ENCODE measurements at regions not wholly inside any gene's neighbourhood (a gene's known extent, or its start where the extent isn't known, plus 50 kb on each side); places are given as distances from the start of the nearest gene placed in this dataset.
A peak's percentile ranks its signal among the peaks of the same experiment; 100 is the strongest.

DNA sequence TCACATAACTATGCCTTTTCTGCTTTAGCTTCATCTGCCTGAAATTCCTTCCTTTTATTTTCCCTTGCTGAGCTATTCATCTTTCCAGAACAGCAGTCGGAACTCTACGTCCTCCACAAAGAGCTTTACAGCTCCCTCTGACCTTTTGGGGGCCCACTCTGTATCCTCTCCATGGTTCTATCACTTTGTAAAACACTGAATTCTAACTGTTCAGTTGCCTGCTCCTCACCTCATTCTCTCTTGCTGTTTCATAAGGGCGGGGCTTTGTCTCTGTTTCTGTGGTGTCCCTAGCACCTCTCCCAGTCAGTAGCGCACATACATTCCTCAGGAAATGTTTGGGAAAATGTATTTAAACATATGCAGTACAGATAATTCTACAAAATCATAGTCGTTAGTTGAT lies 737.0 kb downstream of the RAB28 start:
- Histone ChIP-seq H3K36me3 (no peaks in the 10 kb centered on the region), H3K27me3 (no peaks in the 10 kb centered on the region), H3K4me1 (no peaks in the 10 kb centered on the region), H3K9me3 (no peaks in the 10 kb centered on the region), H3K4me3 (no peak overlapping the region), H3K27ac (no peak overlapping the region)
- intact Hi-C loops (cut with DNase I) = no loop called here
- WGBS, 2 donors = 59 to 77% methylated on average over 5 of the region's 5 CpGs
- TF ChIP-seq POLR2AphosphoS5 (IDR thresholded peaks at IDR 0.05) = no peak
- TF ChIP-seq, protein P1, sequence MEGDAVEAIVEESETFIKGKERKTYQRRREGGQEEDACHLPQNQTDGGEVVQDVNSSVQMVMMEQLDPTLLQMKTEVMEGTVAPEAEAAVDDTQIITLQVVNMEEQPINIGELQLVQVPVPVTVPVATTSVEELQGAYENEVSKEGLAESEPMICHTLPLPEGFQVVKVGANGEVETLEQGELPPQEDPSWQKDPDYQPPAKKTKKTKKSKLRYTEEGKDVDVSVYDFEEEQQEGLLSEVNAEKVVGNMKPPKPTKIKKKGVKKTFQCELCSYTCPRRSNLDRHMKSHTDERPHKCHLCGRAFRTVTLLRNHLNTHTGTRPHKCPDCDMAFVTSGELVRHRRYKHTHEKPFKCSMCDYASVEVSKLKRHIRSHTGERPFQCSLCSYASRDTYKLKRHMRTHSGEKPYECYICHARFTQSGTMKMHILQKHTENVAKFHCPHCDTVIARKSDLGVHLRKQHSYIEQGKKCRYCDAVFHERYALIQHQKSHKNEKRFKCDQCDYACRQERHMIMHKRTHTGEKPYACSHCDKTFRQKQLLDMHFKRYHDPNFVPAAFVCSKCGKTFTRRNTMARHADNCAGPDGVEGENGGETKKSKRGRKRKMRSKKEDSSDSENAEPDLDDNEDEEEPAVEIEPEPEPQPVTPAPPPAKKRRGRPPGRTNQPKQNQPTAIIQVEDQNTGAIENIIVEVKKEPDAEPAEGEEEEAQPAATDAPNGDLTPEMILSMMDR (IDR thresholded peaks at IDR 0.05) = no peak
- TF ChIP-seq POLR2A (IDR thresholded peaks at IDR 0.05) = no peak
- TF ChIP-seq EP300 (IDR thresholded peaks at IDR 0.05) = no peak
- DNase-seq = no peak

DNA sequence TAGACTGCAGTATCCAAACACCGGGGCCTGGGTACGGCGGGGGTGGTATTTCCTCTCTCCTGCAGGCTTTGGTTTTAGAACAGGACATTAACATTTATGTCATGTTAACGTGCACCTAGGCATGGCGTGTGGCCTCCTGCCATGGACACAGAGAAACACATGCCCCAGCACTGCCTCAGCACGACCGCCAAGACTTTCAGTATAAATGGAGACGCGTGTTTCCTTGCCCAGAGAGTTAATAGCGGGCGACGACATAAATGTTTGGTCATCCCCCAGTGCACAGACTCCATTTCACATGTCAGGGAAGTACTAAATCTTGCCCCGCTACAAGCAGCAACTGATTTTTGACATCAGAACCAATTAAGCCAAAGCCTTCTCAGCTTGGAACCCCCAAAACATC lies 737.9 kb downstream of the RAB28 start:
- Histone ChIP-seq H3K36me3 (no peaks in the 10 kb centered on the region), H3K27me3 (no peaks in the 10 kb centered on the region), H3K4me1 (no peaks in the 10 kb centered on the region), H3K27ac (no peak overlapping the region), H3K4me3 (no peak overlapping the region), H3K9me3 (no peaks in the 10 kb centered on the region)
- WGBS, 2 donors = 86 to 90% methylated on average over 13 of the region's 13 CpGs
- no peak for DNase-seq
- intact Hi-C loops (cut with DNase I) = no loop called here
- no peak for TF ChIP-seq POLR2A (IDR thresholded peaks at IDR 0.05)
- no peak for TF ChIP-seq EP300 (IDR thresholded peaks at IDR 0.05)
- TF ChIP-seq, protein P1 (IDR thresholded peaks at IDR 0.05) = no peak
- TF ChIP-seq POLR2AphosphoS5 (IDR thresholded peaks at IDR 0.05) = no peak

DNA sequence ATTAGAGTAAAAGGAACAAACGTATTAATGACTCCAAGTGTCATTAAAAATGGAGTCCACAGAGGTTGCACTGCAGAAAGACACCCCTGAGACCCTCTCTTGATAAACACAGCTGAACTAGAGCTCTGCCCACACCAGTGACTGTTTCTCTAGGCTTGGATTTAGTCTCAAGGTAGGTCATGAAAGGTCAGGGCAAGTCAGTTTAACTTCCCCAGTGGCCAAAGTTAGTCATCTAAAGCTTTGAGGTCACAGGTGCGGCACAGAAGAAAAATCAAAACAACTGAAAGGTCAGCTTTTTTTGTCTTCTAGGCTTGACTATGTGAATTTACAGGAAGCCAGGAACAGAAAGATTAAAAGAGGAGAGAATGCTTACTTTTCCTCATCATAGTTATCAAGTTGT lies 749.6 kb downstream of the RAB28 start:
- TF ChIP-seq EP300 (IDR thresholded peaks at IDR 0.05) (no peak), POLR2AphosphoS5 (IDR thresholded peaks at IDR 0.05) (no peak), POLR2A (IDR thresholded peaks at IDR 0.05) (no peak)
- TF ChIP-seq, protein P1 (IDR thresholded peaks at IDR 0.05) = no peak
- Histone ChIP-seq H3K27ac (no peak overlapping the region), H3K4me1 (no peaks in the 10 kb centered on the region), H3K27me3 (no peaks in the 10 kb centered on the region), H3K36me3 (no peaks in the 10 kb centered on the region), H3K4me3 (no peak overlapping the region), H3K9me3 (no peaks in the 10 kb centered on the region)
- 40 to 61% methylated on average over 2 of the region's 2 CpGs for WGBS, 2 donors
- DNase-seq = no peak
- intact Hi-C loops (cut with DNase I) = no loop called here

DNA sequence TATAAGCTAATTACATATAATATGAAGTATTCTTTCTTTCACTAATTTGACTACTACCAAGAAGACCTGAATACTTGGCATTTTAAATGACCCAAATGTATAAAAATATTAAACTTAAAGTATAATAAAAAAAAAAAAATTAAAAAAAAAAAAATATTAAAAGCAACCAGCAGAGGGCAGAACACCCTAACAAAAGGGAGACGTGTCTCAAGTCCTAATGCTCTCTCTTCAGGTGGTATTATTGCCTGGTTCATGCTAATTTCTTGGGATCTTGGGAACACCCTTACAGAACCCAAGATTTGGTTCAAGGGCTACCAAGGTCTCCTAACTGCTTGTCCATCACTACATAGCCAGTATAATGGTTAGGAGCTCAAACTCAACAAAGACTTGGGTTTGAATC lies 754.8 kb downstream of the RAB28 start:
- Histone ChIP-seq H3K27ac (no peak overlapping the region), H3K4me1 (no peaks in the 10 kb centered on the region), H3K36me3 (no peaks in the 10 kb centered on the region), H3K27me3 (no peaks in the 10 kb centered on the region), H3K4me3 (no peak overlapping the region), H3K9me3 (no peaks in the 10 kb centered on the region)
- TF ChIP-seq, protein P1 (IDR thresholded peaks at IDR 0.05) = peak in 1 of 4 experiments; percentile 43
- no peak for TF ChIP-seq EP300 (IDR thresholded peaks at IDR 0.05)
- DNase-seq = no peak
- whole genome bisulfite sequencing, 2 donors = 0% methylated on average over 1 of the region's 1 CpG
- intact Hi-C loops (cut with DNase I) = loop anchor here (2.0 kb wide), 1 partner anchor 819 kb away; no protein-coding TSS in a partner anchor

DNA sequence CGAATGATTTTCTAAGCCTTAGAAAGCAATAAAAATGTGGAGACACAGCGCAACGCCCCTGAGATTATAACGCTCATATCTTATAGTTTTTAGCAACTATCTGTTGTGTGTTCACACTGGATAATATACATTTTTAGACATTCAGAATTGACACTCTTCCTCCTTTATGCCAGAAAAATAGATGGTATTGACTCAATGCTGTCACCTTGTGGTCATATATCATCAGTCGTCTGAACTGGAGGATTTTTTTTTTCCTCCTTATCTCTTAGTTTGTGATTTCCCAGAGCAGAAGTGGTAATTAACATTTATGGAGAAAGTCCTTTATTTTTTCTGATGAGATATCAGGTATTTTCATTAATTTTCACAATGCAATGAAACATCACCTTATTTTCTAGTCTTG lies 759.6 kb downstream of the RAB28 start:
- intact Hi-C loops (cut with DNase I) = no loop called here
- Histone ChIP-seq H3K4me3 (no peak overlapping the region), H3K27ac (no peak overlapping the region), H3K27me3 (no peaks in the 10 kb centered on the region), H3K4me1 (no peaks in the 10 kb centered on the region), H3K9me3 (no peaks in the 10 kb centered on the region), H3K36me3 (no peaks in the 10 kb centered on the region)
- no peak for TF ChIP-seq EP300 (IDR thresholded peaks at IDR 0.05)
- TF ChIP-seq, protein P1 (IDR thresholded peaks at IDR 0.05) = peak in 1 of 4 experiments; percentile 16
- WGBS, 2 donors = 16 to 19% methylated on average over 5 of the region's 5 CpGs
- DNase-seq = no peak

Data from sigmoid colon (tissue), 6 donors.